ENCODE measurements at regions not wholly inside any gene's neighbourhood (a gene's known extent, or its start where the extent isn't known, plus 50 kb on each side); places are given as distances from the start of the nearest gene placed in this dataset.

DNA sequence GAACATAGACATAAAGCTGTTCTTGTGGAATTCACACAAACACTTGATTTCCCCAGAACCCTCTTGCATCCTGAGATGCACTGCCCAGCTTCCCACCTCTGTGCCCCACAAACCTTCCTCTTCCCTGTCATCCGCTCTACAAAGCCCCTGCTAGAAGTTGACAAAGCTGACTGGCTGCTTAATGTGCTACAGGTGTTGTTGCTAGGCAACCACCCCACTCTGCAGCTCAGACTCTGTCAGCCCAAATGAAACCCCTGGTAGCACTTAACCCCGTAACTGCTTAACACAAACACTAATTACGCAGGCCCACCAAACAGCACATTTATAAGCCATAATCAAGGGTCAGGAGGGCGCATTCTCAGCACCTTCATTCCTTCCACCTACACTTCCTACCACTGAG lies 172.0 kb upstream of the CADM1 start:
- DNase-seq, result no peak
- POLR2A ChIA-PET, result no interaction called here
- Histone ChIP-seq H3K4me3 (ENCODE audit: control insufficient read depth in 1 of 2, extremely low read depth in 1 of 2, low read length in 1 of 2) (no peak overlapping the region), H3K27ac (ENCODE audit: low read length) (no peak overlapping the region), H3K27me3 (replicated peaks in 1 of 2; ENCODE audit: control insufficient read depth in 2 of 2, extremely low read depth in 1 of 2, insufficient read depth in 2 of 2, low read length in 1 of 2) (peaks cover 0 to 12% of the 10 kb centered on the region in 2 experiments), H3K4me1 (ENCODE audit: control insufficient read depth in 1 of 2, extremely low read depth in 1 of 2, insufficient read depth in 2 of 2, low read length in 2 of 2) (no peaks in the 10 kb centered on the region), H3K9me3 (no peaks in the 10 kb centered on the region), H3K36me3 (ENCODE audit: control insufficient read depth in 2 of 2, extremely low read depth in 1 of 2, insufficient read depth in 1 of 2, low read length in 1 of 2) (no peaks in the 10 kb centered on the region)
- no peak for ATAC-seq (replicated peaks in 1 of 4)
- WGBS (ENCODE audit: insufficient coverage), result 67% methylated on average over 4 of the region's 4 CpGs
- Mint-ChIP-seq H3K36me3 (no peaks in the 10 kb centered on the region), H3K27me3 (peaks cover 0 to 2% of the 10 kb centered on the region in 2 donors), H3K4me1 (no peaks in the 10 kb centered on the region), H3K27ac (no peak overlapping the region), H3K9me3 (no peaks in the 10 kb centered on the region), H3K4me3 (no peak overlapping the region)
- CTCF ChIA-PET, result interaction anchor here in 1 of 2 donors (0.5 kb wide), 1 partner anchor 39 kb away, joined by 3 read pairs; no protein-coding TSS in a partner anchor

DNA sequence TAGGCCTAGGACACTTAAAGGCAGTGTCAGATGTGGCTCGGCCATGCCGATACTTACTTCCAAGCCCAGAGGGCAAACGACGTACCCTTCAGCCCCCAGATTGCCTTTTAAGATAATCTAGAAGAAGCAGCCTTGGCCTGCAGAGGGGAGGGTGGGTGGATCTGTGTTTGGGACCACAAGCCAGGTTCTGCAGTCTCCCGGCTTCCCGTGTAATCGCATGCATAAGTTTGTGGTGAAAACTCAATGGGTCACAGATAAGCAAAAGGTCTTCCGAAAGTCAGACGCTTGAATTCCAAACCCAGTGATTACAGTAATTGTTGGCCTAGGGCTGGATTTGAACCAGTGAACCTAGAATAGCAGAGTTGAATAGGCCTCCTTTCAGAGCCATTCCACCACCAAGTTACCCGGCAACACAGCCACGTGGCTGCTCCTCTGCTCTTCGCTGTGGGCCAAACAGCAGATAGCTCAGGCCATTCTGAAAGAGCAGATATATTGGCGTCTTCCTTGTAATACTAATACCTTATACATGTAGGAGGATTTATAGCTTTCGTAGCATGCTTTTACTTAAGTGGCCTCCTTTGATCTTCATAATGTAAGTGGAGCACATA lies 170.8 kb upstream of the CADM1 start:
- no peaks in the 10 kb centered on the region for H3K36me3 ChIP-seq (ENCODE audit: control insufficient read depth in 2 of 2, extremely low read depth in 1 of 2, insufficient read depth in 1 of 2, low read length in 1 of 2)
- DNase-seq (no peak), ATAC-seq (replicated peaks in 1 of 4) (no peak)
- CTCF ChIA-PET, result no interaction called here
- POLR2A ChIA-PET, result no interaction called here
- H3K27me3 ChIP-seq (replicated peaks in 1 of 2; ENCODE audit: control insufficient read depth in 2 of 2, extremely low read depth in 1 of 2, insufficient read depth in 2 of 2, low read length in 1 of 2), result peaks cover 0 to 15% of the 10 kb centered on the region in 2 experiments
- no peaks in the 10 kb centered on the region for H3K36me3 Mint-ChIP-seq
- WGBS (ENCODE audit: insufficient coverage), result 89% methylated on average over 8 of the region's 14 CpGs
- H3K4me3 Mint-ChIP-seq, result no peak overlapping the region
- no peaks in the 10 kb centered on the region for H3K9me3 Mint-ChIP-seq
- H3K27me3 Mint-ChIP-seq, result no peaks in the 10 kb centered on the region
- H3K27ac ChIP-seq (ENCODE audit: low read length), result no peak overlapping the region
- H3K9me3 ChIP-seq, result no peaks in the 10 kb centered on the region
- H3K27ac Mint-ChIP-seq, result no peak overlapping the region
- H3K4me1 Mint-ChIP-seq, result no peaks in the 10 kb centered on the region
- H3K4me1 ChIP-seq (ENCODE audit: control insufficient read depth in 1 of 2, extremely low read depth in 1 of 2, insufficient read depth in 2 of 2, low read length in 2 of 2), result no peaks in the 10 kb centered on the region
- no peak overlapping the region for H3K4me3 ChIP-seq (ENCODE audit: control insufficient read depth in 1 of 2, extremely low read depth in 1 of 2, low read length in 1 of 2)

DNA sequence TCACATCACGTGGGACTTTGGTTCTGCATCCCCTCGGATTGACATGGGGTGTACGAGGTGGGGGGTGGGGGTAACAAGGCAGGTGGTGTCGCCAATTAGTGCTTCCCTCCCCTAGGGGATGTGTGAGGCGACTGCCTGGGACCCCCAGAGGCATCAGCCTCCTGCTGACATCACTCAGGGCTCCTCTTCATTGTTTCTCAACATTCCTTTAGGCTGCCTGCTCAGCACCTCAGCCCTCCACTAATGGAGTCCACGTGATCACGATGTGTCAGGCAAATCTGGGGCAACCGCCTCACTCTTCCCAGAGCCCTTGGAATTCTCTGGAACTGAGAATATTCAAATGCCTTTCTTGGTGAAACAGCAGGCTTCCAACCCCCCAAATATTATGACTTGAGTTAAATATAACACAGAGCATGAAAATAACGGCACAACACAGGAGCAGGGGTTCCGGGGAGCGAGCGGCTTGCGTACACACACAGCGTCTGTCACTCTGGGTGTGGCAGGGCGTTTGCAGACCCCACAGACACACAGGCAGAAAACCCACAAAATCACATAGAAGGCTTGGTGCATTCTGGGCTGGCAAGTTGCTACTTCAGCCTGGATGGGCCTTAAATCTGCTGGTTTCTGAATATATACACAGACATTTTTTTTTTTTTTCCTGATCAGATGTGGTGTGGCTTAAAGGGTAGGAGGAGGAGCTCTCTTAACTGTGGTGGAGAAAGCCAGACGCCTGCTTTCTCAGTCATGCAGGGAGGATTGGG lies 170.1 kb upstream of the CADM1 start:
- Mint-ChIP-seq H3K4me1 (no peaks in the 10 kb centered on the region), H3K36me3 (no peaks in the 10 kb centered on the region), H3K9me3 (no peaks in the 10 kb centered on the region), H3K27me3 (no peaks in the 10 kb centered on the region), H3K4me3 (no peak overlapping the region), H3K27ac (no peak overlapping the region)
- Histone ChIP-seq H3K9me3 (no peaks in the 10 kb centered on the region), H3K4me3 (ENCODE audit: control insufficient read depth in 1 of 2, extremely low read depth in 1 of 2, low read length in 1 of 2) (no peak overlapping the region), H3K36me3 (ENCODE audit: control insufficient read depth in 2 of 2, extremely low read depth in 1 of 2, insufficient read depth in 1 of 2, low read length in 1 of 2) (no peaks in the 10 kb centered on the region), H3K27ac (ENCODE audit: low read length) (no peak overlapping the region), H3K27me3 (replicated peaks in 1 of 2; ENCODE audit: control insufficient read depth in 2 of 2, extremely low read depth in 1 of 2, insufficient read depth in 2 of 2, low read length in 1 of 2) (peaks cover 0 to 19% of the 10 kb centered on the region in 2 experiments), H3K4me1 (ENCODE audit: control insufficient read depth in 1 of 2, extremely low read depth in 1 of 2, insufficient read depth in 2 of 2, low read length in 2 of 2) (no peaks in the 10 kb centered on the region)
- ATAC-seq (replicated peaks in 1 of 4) (no peak), DNase-seq (no peak)
- ChIA-PET CTCF (no interaction called here), POLR2A (no interaction called here)
- 81% methylated on average over 11 of the region's 16 CpGs for WGBS (ENCODE audit: insufficient coverage)

DNA sequence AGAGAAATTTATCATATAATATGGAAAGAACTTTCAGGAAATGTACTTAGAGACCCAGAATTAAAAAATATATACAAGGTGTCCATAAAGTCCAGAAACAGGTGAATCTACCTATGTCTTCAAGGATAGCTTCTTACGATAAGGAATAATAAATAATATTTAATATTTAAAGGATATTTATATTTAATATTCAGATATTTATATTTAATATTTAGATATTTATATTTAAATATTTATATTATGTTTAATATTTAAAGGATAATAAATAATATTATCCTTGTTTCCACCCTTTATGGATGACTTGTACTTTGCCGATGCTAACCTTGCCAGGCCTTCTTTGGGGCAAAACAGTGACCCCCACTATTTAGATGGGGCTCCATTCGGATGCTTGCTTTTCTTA lies 169.5 kb upstream of the CADM1 start:
- POLR2A ChIA-PET, result no interaction called here

DNA sequence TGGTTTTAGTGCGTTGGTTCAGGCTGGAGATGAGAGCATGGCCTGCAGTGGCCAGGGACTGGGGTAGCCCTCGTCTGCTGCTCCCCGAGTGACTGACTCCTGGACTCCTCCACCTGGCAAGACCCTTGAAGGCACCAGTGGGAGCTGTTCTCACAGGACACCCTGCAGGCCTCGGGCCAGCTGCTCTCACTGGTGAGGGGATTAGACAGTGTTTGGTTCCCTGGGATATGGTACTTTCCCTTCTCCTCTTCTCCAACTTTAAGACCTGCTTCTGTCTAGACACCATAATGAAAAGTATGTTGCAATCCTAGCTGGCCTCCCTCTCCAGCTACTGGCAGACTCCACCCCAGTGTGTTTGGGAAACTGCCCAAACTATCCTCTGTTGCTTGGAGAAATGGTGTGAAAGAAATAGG lies 168.8 kb upstream of the CADM1 start:
- 38% methylated on average over 1 of the region's 4 CpGs for WGBS (ENCODE audit: insufficient coverage)
- DNase-seq (no peak), ATAC-seq (replicated peaks in 1 of 4) (no peak)
- Mint-ChIP-seq H3K4me1 (no peaks in the 10 kb centered on the region), H3K27ac (no peak overlapping the region), H3K27me3 (no peaks in the 10 kb centered on the region), H3K9me3 (peaks cover 0 to 3% (median 0%) of the 10 kb centered on the region in 3 donors), H3K4me3 (no peak overlapping the region), H3K36me3 (no peaks in the 10 kb centered on the region)
- Histone ChIP-seq H3K9me3 (no peaks in the 10 kb centered on the region), H3K27ac (ENCODE audit: low read length) (no peak overlapping the region), H3K36me3 (ENCODE audit: control insufficient read depth in 2 of 2, extremely low read depth in 1 of 2, insufficient read depth in 1 of 2, low read length in 1 of 2) (no peaks in the 10 kb centered on the region), H3K4me3 (ENCODE audit: control insufficient read depth in 1 of 2, extremely low read depth in 1 of 2, low read length in 1 of 2) (no peak overlapping the region), H3K4me1 (ENCODE audit: control insufficient read depth in 1 of 2, extremely low read depth in 1 of 2, insufficient read depth in 2 of 2, low read length in 2 of 2) (no peaks in the 10 kb centered on the region), H3K27me3 (replicated peaks in 1 of 2; ENCODE audit: control insufficient read depth in 2 of 2, extremely low read depth in 1 of 2, insufficient read depth in 2 of 2, low read length in 1 of 2) (peaks cover 0 to 15% of the 10 kb centered on the region in 2 experiments)
- ChIA-PET CTCF (no interaction called here), POLR2A (no interaction called here)

More for the DNA sequence above, 169.5 kb upstream of the CADM1 start:
- H3K27me3 Mint-ChIP-seq, result no peaks in the 10 kb centered on the region
- CTCF ChIA-PET, result no interaction called here
- no peak overlapping the region for H3K4me3 ChIP-seq (ENCODE audit: control insufficient read depth in 1 of 2, extremely low read depth in 1 of 2, low read length in 1 of 2)
- no peak overlapping the region for H3K27ac Mint-ChIP-seq
- H3K36me3 Mint-ChIP-seq, result no peaks in the 10 kb centered on the region
- no peaks in the 10 kb centered on the region for H3K9me3 ChIP-seq
- DNase-seq (no peak), ATAC-seq (replicated peaks in 1 of 4) (no peak)
- H3K27ac ChIP-seq (ENCODE audit: low read length), result no peak overlapping the region
- H3K27me3 ChIP-seq (replicated peaks in 1 of 2; ENCODE audit: control insufficient read depth in 2 of 2, extremely low read depth in 1 of 2, insufficient read depth in 2 of 2, low read length in 1 of 2), result peaks cover 0 to 15% of the 10 kb centered on the region in 2 experiments
- H3K4me1 ChIP-seq (ENCODE audit: control insufficient read depth in 1 of 2, extremely low read depth in 1 of 2, insufficient read depth in 2 of 2, low read length in 2 of 2), result no peaks in the 10 kb centered on the region
- H3K4me3 Mint-ChIP-seq, result no peak overlapping the region
- peaks cover 0 to 1% (median 0%) of the 10 kb centered on the region in 3 donors for H3K9me3 Mint-ChIP-seq
- no peaks in the 10 kb centered on the region for H3K4me1 Mint-ChIP-seq
- no CpG with 5 or more reads among the region's 3 CpGs for WGBS (ENCODE audit: insufficient coverage)
- H3K36me3 ChIP-seq (ENCODE audit: control insufficient read depth in 2 of 2, extremely low read depth in 1 of 2, insufficient read depth in 1 of 2, low read length in 1 of 2), result no peaks in the 10 kb centered on the region

DNA sequence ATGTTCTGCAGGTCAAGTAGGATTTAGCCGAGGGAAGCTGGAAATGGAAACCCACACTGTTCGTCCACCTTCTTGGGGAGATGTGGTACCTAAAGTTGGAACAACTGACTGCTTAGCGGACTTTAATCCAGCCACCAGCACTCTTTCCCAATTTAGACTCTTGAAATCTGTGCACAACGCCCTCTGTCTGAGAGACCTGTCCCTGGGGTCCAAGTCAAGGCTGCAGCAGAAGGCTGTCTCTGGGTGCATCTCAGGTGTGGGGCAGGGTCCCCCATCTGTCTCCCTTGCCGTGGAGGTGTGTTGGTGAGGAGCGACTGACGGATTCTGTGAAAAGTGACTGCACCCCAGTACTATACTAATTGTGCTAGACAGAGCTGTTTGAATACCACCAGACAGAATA lies 168.2 kb upstream of the CADM1 start:
- no peak overlapping the region for H3K4me3 ChIP-seq (ENCODE audit: control insufficient read depth in 1 of 2, extremely low read depth in 1 of 2, low read length in 1 of 2)
- H3K4me1 ChIP-seq (ENCODE audit: control insufficient read depth in 1 of 2, extremely low read depth in 1 of 2, insufficient read depth in 2 of 2, low read length in 2 of 2), result no peaks in the 10 kb centered on the region
- Mint-ChIP-seq H3K36me3 (no peaks in the 10 kb centered on the region), H3K27ac (no peak overlapping the region), H3K27me3 (no peaks in the 10 kb centered on the region), H3K4me3 (no peak overlapping the region), H3K4me1 (no peaks in the 10 kb centered on the region), H3K9me3 (peaks cover 0 to 3% (median 0%) of the 10 kb centered on the region in 3 donors)
- POLR2A ChIA-PET, result no interaction called here
- CTCF ChIA-PET, result no interaction called here
- 50% methylated on average over 1 of the region's 7 CpGs for WGBS (ENCODE audit: insufficient coverage)
- no peaks in the 10 kb centered on the region for H3K36me3 ChIP-seq (ENCODE audit: control insufficient read depth in 2 of 2, extremely low read depth in 1 of 2, insufficient read depth in 1 of 2, low read length in 1 of 2)
- no peak overlapping the region for H3K27ac ChIP-seq (ENCODE audit: low read length)
- no peak for DNase-seq
- H3K9me3 ChIP-seq, result no peaks in the 10 kb centered on the region
- ATAC-seq (replicated peaks in 1 of 4), result no peak
- H3K27me3 ChIP-seq (replicated peaks in 1 of 2; ENCODE audit: control insufficient read depth in 2 of 2, extremely low read depth in 1 of 2, insufficient read depth in 2 of 2, low read length in 1 of 2), result peaks cover 0 to 11% of the 10 kb centered on the region in 2 experiments
